Esophagus squamous epithelium (tissue), 5 donors: ENCODE measurements at regions not wholly inside any gene's neighbourhood (a gene's known extent, or its start where the extent isn't known, plus 50 kb on each side); places are given as distances from the start of the nearest gene placed in this dataset.

Experiments used
- DNase-seq: peaks from one replicate; lab custom pipeline; 2025; lab: John Stamatoyannopoulos, UW
- H3K27ac ChIP-seq, 4 donors: fragments of 200-600 bp; sonication (generic); one replicate each; pipeline ENCODE4 v1.5.1; 2016 to 2019; ENCODE audit warnings: mild to moderate bottlenecking in 1 of 4
- H3K27me3 ChIP-seq, 4 donors: fragments of 200-600 bp; sonication (generic); 1 replicate in 3 of 4; 2 replicates in 1 of 4; pipeline versions ENCODE4 v1.5.1 to v1.6.0; 2017 to 2021; ENCODE audit warnings: antibody characterized with exemption in 1 of 4
- H3K36me3 ChIP-seq, 3 donors: fragments of 200-600 bp; sonication (generic); one replicate each; pipeline ENCODE4 v1.5.1; 2016 to 2019
- H3K4me1 ChIP-seq, 3 donors: fragments of 200-600 bp; sonication (generic); one replicate each; pipeline ENCODE4 v1.5.1; 2017 to 2019
- H3K4me3 ChIP-seq, 4 donors: fragments of 200-600 bp; sonication (generic); 1 replicate in 3 of 4; 2 replicates in 1 of 4; pipeline ENCODE4 v1.5.1; 2016 to 2019; ENCODE audit warnings: mild to moderate bottlenecking in 2 of 4, moderate library complexity in 1 of 4
- H3K9me3 ChIP-seq, 3 donors: fragments of 200-600 bp; sonication (generic); one replicate each; pipeline ENCODE4 v1.5.1; 2016 to 2019
- POLR2A ChIP-seq, 4 donors: fragments of 450-650 bp; IDR thresholded peaks; one replicate each; pipeline ENCODE4 v1.6.1; 2017; ENCODE audit warnings: antibody characterized with exemption in 4 of 4, mild to moderate bottlenecking in 4 of 4, moderate library complexity in 3 of 4
- WGBS, 2 donors: methylation state at CpG; one replicate each; pipeline ENCODE4 v1.1.5; 2018; 5-methylcytosine and 5-hydroxymethylcytosine counted together
- intact Hi-C: fragments of 100-400 bp; cut with DNase I; formaldehyde crosslinking; loops from one replicate; pipeline ENCODE4 v1.15.0; 2022
- TF ChIP-seq, protein P1 (sequence below), 6 experiments: fragments of 450-650 bp in 4 of 6; fragments of 200-600 bp in 2 of 6; sonication (generic) in 2 of 6; IDR thresholded peaks; one replicate each; pipeline ENCODE4 v1.5.1; 2016 to 2019; ENCODE audit warnings: antibody characterized with exemption in 6 of 6, mild to moderate bottlenecking in 4 of 6, moderate library complexity in 4 of 6
- donor health status: DM: yes; HTN: yes; CAD: no.

DNA sequence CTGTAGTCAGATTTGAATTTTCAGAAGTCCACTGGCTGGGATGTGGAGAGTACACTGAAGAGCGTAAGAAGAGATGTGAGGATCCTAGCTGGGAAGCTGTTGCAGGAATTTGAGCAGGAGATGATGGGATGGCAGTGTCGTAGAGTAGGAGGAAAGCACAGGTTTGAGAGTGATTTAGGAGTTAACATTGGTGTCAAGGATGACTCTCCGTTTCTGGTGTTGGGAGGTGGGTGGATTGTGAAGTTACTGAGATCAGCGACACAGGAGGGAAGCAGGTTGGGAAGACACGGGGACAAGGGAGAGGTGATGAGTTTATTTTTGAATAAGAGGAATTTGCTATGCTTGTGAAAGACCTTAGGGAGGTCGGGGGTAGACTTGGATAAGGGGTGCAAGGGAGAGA is 434.2 kb upstream of the TPM1 start:
- TF ChIP-seq, protein P1, sequence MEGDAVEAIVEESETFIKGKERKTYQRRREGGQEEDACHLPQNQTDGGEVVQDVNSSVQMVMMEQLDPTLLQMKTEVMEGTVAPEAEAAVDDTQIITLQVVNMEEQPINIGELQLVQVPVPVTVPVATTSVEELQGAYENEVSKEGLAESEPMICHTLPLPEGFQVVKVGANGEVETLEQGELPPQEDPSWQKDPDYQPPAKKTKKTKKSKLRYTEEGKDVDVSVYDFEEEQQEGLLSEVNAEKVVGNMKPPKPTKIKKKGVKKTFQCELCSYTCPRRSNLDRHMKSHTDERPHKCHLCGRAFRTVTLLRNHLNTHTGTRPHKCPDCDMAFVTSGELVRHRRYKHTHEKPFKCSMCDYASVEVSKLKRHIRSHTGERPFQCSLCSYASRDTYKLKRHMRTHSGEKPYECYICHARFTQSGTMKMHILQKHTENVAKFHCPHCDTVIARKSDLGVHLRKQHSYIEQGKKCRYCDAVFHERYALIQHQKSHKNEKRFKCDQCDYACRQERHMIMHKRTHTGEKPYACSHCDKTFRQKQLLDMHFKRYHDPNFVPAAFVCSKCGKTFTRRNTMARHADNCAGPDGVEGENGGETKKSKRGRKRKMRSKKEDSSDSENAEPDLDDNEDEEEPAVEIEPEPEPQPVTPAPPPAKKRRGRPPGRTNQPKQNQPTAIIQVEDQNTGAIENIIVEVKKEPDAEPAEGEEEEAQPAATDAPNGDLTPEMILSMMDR (IDR thresholded peaks at IDR 0.05) = no peak
- no peak for TF ChIP-seq POLR2A (IDR thresholded peaks at IDR 0.05)
- WGBS, 2 donors = 81 to 83% methylated on average over 6 of the region's 6 CpGs
- DNase-seq = no peak
- no peak overlapping the region for H3K27ac ChIP-seq
- H3K9me3 ChIP-seq = no peaks in the 10 kb centered on the region
- intact Hi-C loops = no loop called here
- H3K4me1 ChIP-seq = peaks cover 5 to 17% (median 8%) of the 10 kb centered on the region in 3 donors
- H3K27me3 ChIP-seq = no peaks in the 10 kb centered on the region
- no peak overlapping the region for H3K4me3 ChIP-seq
- H3K36me3 ChIP-seq = no peaks in the 10 kb centered on the region

DNA sequence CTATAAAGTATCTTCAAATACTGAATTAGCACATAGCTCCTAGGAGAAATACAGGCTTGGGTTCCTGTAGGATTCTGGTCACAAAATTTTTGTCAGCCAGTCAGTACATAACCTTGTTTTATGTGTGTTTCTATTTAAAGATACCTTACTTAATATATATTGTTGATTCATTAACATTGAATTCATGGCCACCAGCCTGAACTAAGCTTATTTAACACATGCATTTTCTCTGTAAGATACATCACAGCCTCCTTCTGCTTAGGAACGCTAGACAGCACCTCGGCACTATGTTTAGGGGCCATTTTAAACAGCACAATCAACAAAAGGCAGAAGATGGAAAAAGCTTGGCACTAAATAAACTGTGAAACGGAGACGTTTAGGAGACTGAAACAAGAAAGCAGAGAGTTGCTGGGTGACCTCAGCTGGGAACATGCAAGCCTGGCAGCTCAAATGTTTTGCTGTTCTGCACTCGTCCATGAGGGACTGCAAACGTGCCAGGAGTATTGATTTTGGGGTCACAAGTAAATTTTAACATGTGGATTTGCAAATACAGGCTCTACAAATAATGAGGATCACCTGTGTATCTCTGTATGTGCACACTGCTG is 432.2 kb upstream of the TPM1 start:
- Histone ChIP-seq H3K4me1 (peaks cover 0 to 6% (median 0%) of the 10 kb centered on the region in 3 donors), H3K4me3 (no peak overlapping the region), H3K27ac (no peak overlapping the region), H3K36me3 (no peaks in the 10 kb centered on the region), H3K9me3 (no peaks in the 10 kb centered on the region), H3K27me3 (no peaks in the 10 kb centered on the region)
- TF ChIP-seq POLR2A (IDR thresholded peaks at IDR 0.05) = no peak
- TF ChIP-seq, protein P1 (IDR thresholded peaks at IDR 0.05) = no peak
- intact Hi-C loops = no loop called here
- WGBS, 2 donors = 58 to 60% methylated on average over 6 of the region's 6 CpGs
- DNase-seq = no peak

DNA sequence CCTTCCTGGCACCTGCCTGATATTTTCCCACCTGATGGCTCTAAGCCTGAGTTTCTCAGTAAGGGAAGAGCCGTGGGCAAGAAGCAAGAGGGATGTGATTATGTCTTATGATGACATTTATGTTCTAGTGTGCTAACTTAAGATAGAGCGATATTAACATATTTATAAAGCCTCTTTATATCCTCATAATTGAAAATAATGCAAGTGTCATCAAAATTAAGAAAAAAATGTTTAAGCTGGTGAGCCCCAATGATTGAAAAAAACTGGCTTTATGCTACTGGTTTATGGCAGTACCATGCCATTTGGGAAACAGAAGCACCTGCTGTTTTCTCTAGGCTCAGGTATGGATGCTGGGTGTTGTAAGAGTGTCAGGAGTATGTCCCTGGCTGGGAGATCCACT is 431.5 kb upstream of the TPM1 start:
- TF ChIP-seq, protein P1 (IDR thresholded peaks at IDR 0.05) = no peak
- H3K27ac ChIP-seq = no peak overlapping the region
- no peak overlapping the region for H3K4me3 ChIP-seq
- no peaks in the 10 kb centered on the region for H3K27me3 ChIP-seq
- H3K9me3 ChIP-seq = no peaks in the 10 kb centered on the region
- intact Hi-C loops = no loop called here
- WGBS, 2 donors = 95 to 100% methylated on average over 2 of the region's 2 CpGs
- DNase-seq = no peak
- no peaks in the 10 kb centered on the region for H3K36me3 ChIP-seq
- peaks cover 0 to 6% (median 0%) of the 10 kb centered on the region in 3 donors for H3K4me1 ChIP-seq

DNA sequence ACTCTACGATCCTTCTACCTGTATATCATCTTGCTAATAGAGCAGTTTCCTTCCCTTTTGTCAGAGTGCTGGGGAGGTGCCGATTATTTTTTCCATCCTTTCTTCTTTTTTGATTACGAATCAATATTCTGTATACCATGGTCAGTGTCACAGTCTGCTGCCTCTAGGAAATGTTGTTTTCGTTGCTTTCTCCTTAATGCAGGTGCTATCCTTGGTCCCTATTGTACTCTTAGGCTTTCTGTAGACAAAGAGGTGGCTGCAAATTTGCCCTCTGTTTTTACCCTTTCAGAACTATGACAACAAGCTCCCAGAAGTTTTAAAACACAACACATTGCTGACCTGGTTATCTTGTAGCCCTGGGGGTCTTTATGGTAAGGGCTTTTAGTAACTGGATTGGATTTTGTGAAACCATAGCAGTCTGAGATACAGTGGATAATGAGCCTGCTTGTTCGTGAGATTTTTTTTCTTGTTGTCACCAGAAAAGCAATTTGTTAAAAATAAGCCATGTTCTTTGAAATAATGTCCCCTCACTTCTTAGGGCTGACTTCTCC is 430.3 kb upstream of the TPM1 start:
- H3K4me1 ChIP-seq = peaks cover 0 to 10% (median 0%) of the 10 kb centered on the region in 3 donors
- 70 to 75% methylated on average over 5 of the region's 5 CpGs for WGBS, 2 donors
- DNase-seq = no peak
- no peak overlapping the region for H3K4me3 ChIP-seq
- no peaks in the 10 kb centered on the region for H3K27me3 ChIP-seq
- intact Hi-C loops = no loop called here
- no peak for TF ChIP-seq POLR2A (IDR thresholded peaks at IDR 0.05)
- TF ChIP-seq, protein P1 (IDR thresholded peaks at IDR 0.05) = no peak
- no peaks in the 10 kb centered on the region for H3K36me3 ChIP-seq
- no peak overlapping the region for H3K27ac ChIP-seq
- H3K9me3 ChIP-seq = no peaks in the 10 kb centered on the region

DNA sequence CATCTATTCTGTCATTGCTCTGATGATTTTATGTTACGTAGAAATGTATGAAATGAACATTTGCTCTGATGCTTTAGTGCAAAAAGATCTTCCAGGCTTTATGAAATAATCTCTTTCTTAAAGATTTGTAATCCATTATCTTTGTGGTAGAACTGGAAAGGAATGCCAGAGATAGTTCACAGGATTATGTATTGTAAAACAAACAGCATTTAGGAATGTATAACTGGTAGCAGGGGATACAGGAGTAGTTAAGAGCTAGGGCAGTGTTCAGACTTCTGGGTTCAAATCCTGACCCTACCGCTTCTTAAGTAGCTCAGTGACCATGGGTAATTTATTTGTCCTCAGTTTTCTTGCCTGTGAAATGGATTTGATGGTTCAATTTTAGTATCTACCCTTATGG is 429.8 kb upstream of the TPM1 start:
- Histone ChIP-seq H3K27ac (no peak overlapping the region), H3K4me1 (peaks cover 0 to 14% (median 0%) of the 10 kb centered on the region in 3 donors), H3K4me3 (no peak overlapping the region), H3K27me3 (no peaks in the 10 kb centered on the region), H3K36me3 (no peaks in the 10 kb centered on the region), H3K9me3 (no peaks in the 10 kb centered on the region)
- TF ChIP-seq, protein P1 (IDR thresholded peaks at IDR 0.05) = no peak
- no peak for TF ChIP-seq POLR2A (IDR thresholded peaks at IDR 0.05)
- WGBS, 2 donors = 90 to 98% methylated on average over 2 of the region's 2 CpGs
- intact Hi-C loops = no loop called here
- no peak for DNase-seq
